ENCODE measurements at regions not wholly inside any gene's neighbourhood (a gene's known extent, or its start where the extent isn't known, plus 50 kb on each side); places are given as distances from the start of the nearest gene placed in this dataset.

DNA sequence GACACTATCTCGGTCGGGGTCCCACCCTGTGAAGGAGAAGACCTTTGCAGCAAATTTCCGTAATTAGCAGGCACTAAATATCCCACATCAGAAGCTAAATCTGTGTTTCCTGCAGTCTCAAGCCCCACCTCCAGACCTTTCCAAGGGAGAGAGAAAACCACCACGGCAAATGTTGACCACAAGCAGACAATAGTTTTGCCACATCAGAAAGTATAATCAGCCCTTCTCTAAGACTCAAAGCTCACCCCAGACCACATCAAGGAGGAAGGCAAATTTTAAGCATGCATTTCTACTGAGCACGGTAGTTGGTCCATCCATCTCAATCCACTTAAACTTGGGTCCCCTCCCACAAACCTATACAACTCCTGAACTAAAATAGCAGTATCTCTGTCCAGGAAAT is 398.5 kb downstream of the GPM6A start (continued):
- TF ChIP-seq, protein P1, sequence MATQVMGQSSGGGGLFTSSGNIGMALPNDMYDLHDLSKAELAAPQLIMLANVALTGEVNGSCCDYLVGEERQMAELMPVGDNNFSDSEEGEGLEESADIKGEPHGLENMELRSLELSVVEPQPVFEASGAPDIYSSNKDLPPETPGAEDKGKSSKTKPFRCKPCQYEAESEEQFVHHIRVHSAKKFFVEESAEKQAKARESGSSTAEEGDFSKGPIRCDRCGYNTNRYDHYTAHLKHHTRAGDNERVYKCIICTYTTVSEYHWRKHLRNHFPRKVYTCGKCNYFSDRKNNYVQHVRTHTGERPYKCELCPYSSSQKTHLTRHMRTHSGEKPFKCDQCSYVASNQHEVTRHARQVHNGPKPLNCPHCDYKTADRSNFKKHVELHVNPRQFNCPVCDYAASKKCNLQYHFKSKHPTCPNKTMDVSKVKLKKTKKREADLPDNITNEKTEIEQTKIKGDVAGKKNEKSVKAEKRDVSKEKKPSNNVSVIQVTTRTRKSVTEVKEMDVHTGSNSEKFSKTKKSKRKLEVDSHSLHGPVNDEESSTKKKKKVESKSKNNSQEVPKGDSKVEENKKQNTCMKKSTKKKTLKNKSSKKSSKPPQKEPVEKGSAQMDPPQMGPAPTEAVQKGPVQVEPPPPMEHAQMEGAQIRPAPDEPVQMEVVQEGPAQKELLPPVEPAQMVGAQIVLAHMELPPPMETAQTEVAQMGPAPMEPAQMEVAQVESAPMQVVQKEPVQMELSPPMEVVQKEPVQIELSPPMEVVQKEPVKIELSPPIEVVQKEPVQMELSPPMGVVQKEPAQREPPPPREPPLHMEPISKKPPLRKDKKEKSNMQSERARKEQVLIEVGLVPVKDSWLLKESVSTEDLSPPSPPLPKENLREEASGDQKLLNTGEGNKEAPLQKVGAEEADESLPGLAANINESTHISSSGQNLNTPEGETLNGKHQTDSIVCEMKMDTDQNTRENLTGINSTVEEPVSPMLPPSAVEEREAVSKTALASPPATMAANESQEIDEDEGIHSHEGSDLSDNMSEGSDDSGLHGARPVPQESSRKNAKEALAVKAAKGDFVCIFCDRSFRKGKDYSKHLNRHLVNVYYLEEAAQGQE (IDR thresholded peaks at IDR 0.05; ENCODE audit: low read depth) = no peak
- TF ChIP-seq POLR2AphosphoS5 (IDR thresholded peaks at IDR 0.05; ENCODE audit: low read depth, low read length) = no peak
- no peak for TF ChIP-seq POLR2A (IDR thresholded peaks at IDR 0.05; ENCODE audit: borderline replicate concordance, extremely low read depth, insufficient read depth, insufficient read length)
- TF ChIP-seq EZH2phosphoT487 (IDR thresholded peaks at IDR 0.05; ENCODE audit: borderline replicate concordance) = no peak
- TF ChIP-seq, protein P2, sequence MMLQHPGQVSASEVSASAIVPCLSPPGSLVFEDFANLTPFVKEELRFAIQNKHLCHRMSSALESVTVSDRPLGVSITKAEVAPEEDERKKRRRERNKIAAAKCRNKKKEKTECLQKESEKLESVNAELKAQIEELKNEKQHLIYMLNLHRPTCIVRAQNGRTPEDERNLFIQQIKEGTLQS (IDR thresholded peaks at IDR 0.05) = no peak
- no peak for TF ChIP-seq CBX3 (IDR thresholded peaks at IDR 0.05; ENCODE audit: low read depth)
- no peak for TF ChIP-seq EGR1 (IDR thresholded peaks at IDR 0.05; ENCODE audit: low read depth)

DNA sequence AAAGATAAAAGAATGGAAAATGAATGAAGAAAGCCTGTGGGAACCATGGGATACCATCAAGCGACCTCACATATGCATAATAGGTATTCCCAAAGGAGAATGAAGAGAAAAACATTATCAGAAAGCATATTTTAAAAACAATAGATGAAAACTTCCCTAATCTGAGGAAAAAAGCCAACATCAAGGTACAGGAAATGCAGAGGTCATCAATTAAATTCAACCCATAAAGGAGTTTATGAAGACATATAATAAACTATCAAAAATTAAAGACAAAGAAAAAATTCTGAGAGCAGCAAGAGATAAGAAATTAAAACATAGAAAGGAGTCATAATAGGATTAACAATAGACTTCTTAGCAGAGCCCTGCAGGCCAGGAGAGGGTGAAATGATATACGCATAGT is 397.5 kb downstream of the GPM6A start:
- Histone ChIP-seq H3K9me2 (ENCODE audit: insufficient read depth) (no peaks in the 10 kb centered on the region), H3K36me3 (ENCODE audit: control insufficient read depth in 1 of 2, insufficient read depth in 2 of 2, low read length in 2 of 2) (no peaks in the 10 kb centered on the region), H3K4me2 (ENCODE audit: low read length) (no peak overlapping the region), H3K4me1 (ENCODE audit: control insufficient read depth in 1 of 2, insufficient read depth in 2 of 2, low read length in 2 of 2) (no peaks in the 10 kb centered on the region), H4K20me1 (ENCODE audit: insufficient read depth) (no peaks in the 10 kb centered on the region), H3K27me3 (ENCODE audit: insufficient read depth, low read length) (no peaks in the 10 kb centered on the region), H3K4me3 (replicated peaks in 1 of 2; ENCODE audit: low read depth in 1 of 2, low read length in 2 of 2) (no peak overlapping the region), H3K79me2 (ENCODE audit: insufficient read depth, low read length) (no peaks in the 10 kb centered on the region), H2AFZ (ENCODE audit: low read depth, low read length, poor library complexity, severe bottlenecking) (no peak overlapping the region), H3K27ac (ENCODE audit: low read depth, low read length) (no peak overlapping the region), H3K9ac (ENCODE audit: low read length) (no peak overlapping the region), H3K9me3 (ENCODE audit: control insufficient read depth in 1 of 2, insufficient read depth in 1 of 2, low read depth in 1 of 2, low read length in 2 of 2) (no peaks in the 10 kb centered on the region)
- POLR2A ChIA-PET = no interaction called here
- no TSS peak for BruUV-seq (replicated peaks)
- no peak for DNase-seq (ENCODE audit: low read depth, low spot score)
- RAD21 ChIA-PET (ENCODE audit: low non-redundant PET in 1 of 2, low total read pairs in 2 of 2, uncharacterized antibody in 2 of 2, unreplicated experiment in 2 of 2) = no interaction called here
- ATAC-seq = no peak
- CTCF ChIA-PET = no interaction called here
- intact Hi-C loops (cut with micrococcal nuclease) = no loop called here
- TF ChIP-seq EZH2 (IDR thresholded peaks at IDR 0.05) (no peak), JUND (IDR thresholded peaks at IDR 0.05) (no peak), TCF7L2 (IDR thresholded peaks at IDR 0.05; ENCODE audit: borderline replicate concordance, extremely low read depth, insufficient read depth, insufficient read length) (no peak), SRF (IDR thresholded peaks at IDR 0.05; ENCODE audit: low read depth) (no peak), ELF1 (IDR thresholded peaks at IDR 0.05; ENCODE audit: borderline replicate concordance, low read depth) (no peak), ZFX (IDR thresholded peaks at IDR 0.05) (no peak), CBX3 (IDR thresholded peaks at IDR 0.05; ENCODE audit: low read depth) (no peak), RAD21 (IDR thresholded peaks at IDR 0.05; ENCODE audit: low read depth) (no peak), SP1 (IDR thresholded peaks at IDR 0.05; ENCODE audit: low read depth) (no peak), EGR1 (IDR thresholded peaks at IDR 0.05; ENCODE audit: low read depth) (no peak)
- TF ChIP-seq, protein P2 (IDR thresholded peaks at IDR 0.05) = no peak
- TF ChIP-seq, protein P3, sequence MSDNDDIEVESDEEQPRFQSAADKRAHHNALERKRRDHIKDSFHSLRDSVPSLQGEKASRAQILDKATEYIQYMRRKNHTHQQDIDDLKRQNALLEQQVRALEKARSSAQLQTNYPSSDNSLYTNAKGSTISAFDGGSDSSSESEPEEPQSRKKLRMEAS (IDR thresholded peaks at IDR 0.05) = no peak
- TF ChIP-seq, protein P4, sequence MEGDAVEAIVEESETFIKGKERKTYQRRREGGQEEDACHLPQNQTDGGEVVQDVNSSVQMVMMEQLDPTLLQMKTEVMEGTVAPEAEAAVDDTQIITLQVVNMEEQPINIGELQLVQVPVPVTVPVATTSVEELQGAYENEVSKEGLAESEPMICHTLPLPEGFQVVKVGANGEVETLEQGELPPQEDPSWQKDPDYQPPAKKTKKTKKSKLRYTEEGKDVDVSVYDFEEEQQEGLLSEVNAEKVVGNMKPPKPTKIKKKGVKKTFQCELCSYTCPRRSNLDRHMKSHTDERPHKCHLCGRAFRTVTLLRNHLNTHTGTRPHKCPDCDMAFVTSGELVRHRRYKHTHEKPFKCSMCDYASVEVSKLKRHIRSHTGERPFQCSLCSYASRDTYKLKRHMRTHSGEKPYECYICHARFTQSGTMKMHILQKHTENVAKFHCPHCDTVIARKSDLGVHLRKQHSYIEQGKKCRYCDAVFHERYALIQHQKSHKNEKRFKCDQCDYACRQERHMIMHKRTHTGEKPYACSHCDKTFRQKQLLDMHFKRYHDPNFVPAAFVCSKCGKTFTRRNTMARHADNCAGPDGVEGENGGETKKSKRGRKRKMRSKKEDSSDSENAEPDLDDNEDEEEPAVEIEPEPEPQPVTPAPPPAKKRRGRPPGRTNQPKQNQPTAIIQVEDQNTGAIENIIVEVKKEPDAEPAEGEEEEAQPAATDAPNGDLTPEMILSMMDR (IDR thresholded peaks at IDR 0.05 in 2 of 3, conservative IDR thresholded peaks at IDR 0.05 in 1 of 3; ENCODE audit: borderline replicate concordance in 1 of 3, insufficient read depth in 1 of 3, low read depth in 2 of 3, low read length in 2 of 3) = no peak
- TF ChIP-seq, protein P5, sequence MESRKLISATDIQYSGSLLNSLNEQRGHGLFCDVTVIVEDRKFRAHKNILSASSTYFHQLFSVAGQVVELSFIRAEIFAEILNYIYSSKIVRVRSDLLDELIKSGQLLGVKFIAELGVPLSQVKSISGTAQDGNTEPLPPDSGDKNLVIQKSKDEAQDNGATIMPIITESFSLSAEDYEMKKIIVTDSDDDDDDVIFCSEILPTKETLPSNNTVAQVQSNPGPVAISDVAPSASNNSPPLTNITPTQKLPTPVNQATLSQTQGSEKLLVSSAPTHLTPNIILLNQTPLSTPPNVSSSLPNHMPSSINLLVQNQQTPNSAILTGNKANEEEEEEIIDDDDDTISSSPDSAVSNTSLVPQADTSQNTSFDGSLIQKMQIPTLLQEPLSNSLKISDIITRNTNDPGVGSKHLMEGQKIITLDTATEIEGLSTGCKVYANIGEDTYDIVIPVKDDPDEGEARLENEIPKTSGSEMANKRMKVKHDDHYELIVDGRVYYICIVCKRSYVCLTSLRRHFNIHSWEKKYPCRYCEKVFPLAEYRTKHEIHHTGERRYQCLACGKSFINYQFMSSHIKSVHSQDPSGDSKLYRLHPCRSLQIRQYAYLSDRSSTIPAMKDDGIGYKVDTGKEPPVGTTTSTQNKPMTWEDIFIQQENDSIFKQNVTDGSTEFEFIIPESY (IDR thresholded peaks at IDR 0.05; ENCODE audit: extremely low read depth, insufficient replicate concordance, low read length) = no peak
